ENCODE measurements at regions not wholly inside any gene's neighbourhood (a gene's known extent, or its start where the extent isn't known, plus 50 kb on each side); places are given as distances from the start of the nearest gene placed in this dataset.

GRCh38 chr6:134415194-134415593 lies 97.3 kb upstream of the SGK1 start:
- TF ChIP-seq CTCF (IDR thresholded peaks at IDR 0.05) (no peak), EP300 (IDR thresholded peaks at IDR 0.05) (no peak)

All from esophagus muscularis mucosa (tissue), 3 donors.